ENCODE measurements at regions not wholly inside any gene's neighbourhood (a gene's known extent, or its start where the extent isn't known, plus 50 kb on each side); places are given as distances from the start of the nearest gene placed in this dataset.

DNA sequence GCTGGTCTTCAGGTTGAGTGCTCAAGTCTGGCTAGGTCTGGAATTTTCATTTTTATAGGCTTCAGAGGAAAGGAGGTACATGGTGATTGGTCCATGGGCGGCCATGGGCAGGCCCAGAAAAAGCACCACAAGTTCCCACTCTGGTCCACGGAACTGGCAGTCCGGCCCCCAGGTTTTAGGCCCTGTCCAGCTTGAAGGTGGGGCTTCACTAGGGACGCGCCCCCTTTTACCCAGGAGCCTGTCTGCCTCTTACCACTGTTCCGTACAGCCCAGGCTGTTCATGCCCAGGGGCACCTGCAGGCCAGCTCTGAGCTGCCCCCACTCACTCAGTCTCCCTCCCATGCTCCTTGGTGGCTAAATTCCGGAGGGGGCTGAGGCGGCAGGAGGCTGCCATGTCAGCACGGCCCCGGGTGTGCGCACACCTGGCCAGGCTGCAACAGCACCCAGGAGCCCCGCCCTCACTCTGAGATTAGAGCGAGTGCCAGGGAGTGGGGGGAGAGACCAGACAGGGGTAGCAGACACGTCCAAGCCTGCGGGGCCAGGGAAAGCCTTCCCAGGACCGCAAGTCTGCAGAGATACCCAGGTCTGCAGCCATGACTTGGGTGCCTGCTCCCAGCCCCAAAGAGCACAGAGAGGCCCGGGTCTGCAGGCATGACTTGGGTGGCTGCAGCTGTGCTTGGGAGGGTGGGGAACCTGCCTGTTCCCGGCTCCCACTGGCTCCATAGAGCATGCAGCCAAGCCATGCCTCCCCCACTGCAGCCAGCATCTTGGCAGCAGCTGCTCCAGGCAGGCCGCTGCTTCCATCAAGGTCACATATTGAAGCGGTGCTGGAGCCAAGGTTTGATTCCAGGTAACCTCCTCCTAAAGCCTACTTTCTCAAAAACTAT, 390.2 kb upstream of the SGCD start:
- DNase-seq (ENCODE audit: insufficient read length, low spot score) (no peak), FAIRE-seq (no peak)

DNA sequence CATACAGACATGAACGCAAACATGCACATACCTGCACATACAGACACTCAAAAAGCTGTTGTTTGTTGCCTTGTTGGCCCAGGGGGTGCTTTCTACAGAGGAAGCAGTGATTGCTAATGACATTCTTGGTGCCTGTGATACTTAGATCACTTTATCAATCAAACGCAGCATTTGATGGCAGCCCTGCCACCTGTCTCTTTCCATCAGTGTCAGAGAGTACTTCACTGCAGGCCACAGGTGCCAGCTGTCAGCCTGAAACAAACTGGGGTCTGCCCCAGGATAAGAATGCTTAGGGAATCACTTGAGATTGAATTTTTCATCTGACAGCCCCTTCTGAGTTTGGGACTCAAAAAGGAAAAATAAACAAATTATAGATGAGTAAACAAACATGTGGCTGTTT, 388.9 kb upstream of the SGCD start:
- FAIRE-seq (no peak), DNase-seq (ENCODE audit: insufficient read length, low spot score) (no peak)

DNA sequence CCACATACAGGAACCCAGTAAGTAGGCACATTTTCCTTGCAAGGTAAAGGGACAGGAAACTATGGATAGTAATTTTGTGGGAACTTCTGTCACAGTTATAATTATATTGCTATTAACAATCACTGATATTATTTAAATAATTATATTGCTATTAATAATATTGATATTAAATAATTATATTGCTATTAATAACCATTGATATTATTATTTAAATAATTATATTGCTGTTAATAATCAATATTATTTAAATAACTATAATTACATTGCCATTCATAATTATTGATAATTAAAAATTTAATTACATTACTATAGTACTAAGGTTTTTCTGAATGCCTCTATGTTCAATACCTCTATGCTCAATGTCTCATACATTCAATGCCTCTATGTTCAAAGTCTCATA, 385.6 kb upstream of the SGCD start:
- FAIRE-seq: no peak
- no peak for DNase-seq (ENCODE audit: insufficient read length, low spot score)

DNA sequence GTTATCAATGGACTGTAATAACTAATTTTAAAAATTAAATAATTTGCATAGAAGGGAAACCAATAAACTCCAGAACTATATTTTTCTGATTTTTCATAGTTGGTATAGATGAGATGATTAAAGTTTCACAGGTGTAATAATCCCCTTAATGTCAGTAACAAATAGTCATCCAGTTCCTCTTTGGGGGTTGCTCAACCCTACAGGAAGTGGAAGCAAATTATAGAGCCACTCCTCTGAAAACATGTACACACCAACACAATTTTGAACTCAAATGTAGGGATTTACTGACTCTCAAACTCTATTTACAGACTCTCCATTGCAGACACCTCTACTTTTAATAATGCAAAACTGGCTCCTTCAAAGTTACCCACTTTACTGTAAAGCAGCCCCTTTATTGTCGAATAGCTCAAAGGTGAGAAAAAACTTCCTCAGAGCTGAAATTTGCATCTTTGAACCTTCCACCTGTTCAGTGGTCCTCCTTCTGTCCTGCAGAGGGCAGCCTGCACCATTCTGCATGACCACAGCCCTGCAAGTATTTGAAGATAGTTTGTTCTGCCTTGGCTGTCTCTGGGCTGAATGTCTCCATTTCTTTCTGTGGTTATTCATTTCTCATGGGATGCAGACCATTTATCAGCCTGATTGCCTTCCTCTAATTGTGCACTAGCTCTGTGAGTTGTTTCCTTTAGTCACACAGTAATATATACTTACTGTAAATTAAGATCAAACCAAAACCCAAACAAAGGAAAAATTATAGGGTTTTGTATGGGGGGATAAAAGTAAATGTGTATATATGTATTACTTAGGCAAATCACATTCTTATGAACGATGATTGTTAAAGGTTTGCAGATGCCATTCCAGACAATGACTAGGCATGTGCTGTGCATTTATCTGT, 383.2 kb upstream of the SGCD start:
- DNase-seq (ENCODE audit: insufficient read length, low spot score) (no peak), FAIRE-seq (no peak)

DNA sequence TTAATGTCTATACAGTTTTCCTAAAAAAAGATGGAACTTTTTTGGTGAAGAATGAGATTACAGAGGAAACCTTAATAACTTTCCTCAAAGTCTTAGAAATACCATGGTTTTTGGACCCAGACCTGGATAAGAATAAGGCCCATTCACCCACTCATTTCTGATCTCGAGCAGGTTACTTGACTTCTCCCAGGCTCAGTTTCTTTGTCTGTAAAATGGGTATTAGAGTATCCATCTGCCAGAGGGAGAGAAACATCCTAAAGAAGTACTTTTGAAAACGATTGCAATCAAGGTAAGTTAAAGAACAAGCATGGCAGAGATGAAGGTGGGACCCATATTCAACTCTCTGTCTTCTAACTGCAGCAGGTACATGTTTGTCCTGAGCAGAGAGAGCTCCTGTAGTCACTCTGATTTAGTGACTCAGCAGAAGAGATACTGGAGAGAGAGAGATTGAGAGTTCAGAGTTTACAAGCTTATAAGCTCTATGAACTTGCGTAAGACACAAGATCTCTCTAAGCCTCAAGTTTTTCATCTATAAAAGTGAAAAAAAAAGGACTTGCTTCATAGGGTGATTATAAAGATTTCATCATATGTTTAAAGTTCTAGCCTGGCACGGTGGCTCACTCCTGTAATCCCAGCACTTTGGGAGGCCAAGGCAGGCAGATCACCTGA, 379.4 kb upstream of the SGCD start:
- no peak for DNase-seq (ENCODE audit: insufficient read length, low spot score)
- FAIRE-seq: no peak

DNA sequence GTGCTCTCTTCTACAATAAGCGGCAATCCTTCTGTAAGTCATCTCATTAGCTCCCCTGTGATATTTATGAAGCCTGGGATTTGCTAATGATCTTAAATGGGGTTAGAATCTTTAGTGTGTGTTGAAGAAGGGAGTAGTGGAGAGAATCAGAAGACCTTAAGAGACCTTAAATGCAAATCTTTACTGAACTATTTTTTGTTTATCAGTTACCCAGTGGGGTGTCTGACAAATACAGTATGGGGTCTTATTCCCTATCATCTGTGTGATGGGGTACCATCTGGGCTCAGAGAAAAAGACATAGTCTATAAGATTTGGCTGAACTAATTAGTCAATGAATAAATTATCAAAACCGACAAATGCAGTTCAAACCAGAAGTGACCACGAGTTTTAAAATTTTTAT, 378.4 kb upstream of the SGCD start:
- no peak for DNase-seq (ENCODE audit: insufficient read length, low spot score)
- FAIRE-seq: no peak

DNA sequence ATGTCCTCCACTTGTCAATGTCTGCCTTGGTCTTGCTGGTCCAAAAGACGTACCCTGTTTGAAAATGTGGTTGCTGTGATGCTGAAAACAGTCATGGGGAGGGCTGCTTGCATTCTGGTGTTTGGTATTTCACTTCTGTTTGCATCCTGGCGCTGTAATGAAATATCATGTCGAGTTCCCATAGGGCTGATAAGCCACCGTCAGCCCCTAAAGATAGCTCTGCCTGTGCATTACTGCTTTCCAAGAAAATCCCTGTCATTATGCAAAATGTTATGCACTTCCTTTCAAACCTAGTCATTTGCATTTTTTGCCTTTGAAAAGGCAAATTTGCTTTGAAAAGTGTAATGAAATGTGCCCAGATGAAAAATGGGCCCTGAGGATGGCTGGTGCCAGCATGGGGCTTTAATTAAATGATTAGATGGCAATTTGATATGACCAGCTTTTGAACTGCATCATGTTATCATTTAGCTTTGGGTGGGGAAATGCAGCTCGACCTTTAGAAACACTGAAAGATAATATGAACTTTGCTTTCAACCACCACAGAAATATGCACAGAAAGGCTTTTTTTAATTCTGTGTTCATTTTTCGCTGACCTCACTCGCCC, 374.4 kb upstream of the SGCD start:
- no peak for DNase-seq (ENCODE audit: insufficient read length, low spot score)
- no peak for FAIRE-seq

DNA sequence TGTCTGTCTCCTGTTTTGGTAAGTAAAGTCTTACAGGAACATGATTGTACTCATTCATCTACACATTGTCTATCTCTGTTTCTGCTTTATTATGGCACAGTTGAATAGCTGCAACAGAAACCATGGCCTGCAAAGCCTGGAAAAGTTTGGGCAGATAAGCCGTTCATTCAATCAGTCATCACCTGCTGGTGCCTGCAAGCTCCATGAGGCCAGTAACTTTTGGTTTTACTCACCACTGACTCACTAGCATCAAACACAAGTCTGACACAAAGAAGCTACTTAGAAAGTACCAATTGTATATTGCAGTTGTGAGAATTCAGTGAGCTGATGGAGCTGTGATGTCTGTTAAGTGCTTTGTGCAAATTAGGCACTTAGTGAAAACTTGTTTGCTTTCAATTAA, 373.6 kb upstream of the SGCD start:
- FAIRE-seq: no peak
- DNase-seq (ENCODE audit: insufficient read length, low spot score): no peak

DNA sequence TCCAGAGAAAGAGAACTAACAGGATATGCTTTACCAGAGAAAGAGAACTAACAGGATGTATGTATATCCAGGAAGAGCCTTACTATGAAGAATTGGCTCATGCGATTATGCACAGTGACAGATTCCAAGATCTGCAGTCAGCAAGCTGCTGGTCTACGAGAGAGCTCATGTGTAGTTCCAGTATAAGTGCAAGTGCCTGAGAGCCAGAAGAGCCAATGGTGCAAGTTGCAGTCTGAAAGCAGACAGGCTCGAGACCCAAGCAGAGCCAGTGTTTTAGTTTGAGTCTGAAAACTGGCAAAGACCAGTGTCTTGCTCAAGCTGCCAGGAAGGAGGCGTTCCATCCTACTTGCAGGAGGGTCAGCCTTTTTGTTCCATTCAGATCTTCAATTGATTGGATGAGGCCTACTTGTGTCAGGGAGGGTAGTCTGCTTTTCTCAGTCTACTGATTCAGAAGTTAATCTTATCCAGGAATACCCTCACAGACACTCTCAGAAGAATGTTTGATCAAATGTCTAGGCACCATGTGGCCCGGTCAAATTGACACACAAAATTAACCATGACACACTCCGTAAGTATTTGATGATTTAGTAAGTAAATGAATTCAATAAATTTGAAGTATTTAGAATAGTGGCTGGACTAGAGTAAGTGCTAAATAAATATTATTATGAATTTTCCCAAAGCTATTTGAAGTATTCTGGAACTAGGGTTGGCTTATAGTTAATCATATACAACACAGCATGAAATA, 372.1 kb upstream of the SGCD start:
- DNase-seq (ENCODE audit: insufficient read length, low spot score) (no peak), FAIRE-seq (no peak)

DNA sequence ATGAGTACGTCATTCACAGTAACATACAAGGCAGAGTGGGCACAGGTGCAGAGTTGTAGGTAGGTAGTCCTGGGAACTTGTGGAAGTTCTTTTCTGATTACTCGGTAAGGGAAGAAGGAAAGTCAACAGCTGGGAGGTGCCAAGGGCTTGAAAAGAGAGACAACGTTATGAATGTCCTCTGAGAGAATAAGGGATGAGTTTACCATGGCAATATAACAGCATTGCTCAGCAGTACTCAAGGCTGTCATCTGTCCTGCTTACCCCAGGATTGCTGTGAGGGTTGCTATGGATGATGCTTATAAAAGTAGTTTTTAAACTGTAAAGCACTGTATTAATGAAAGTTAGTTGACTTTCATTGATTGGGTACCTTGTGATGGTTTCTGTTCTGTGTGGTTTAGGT, 369.1 kb upstream of the SGCD start:
- no peak for FAIRE-seq
- no peak for DNase-seq (ENCODE audit: insufficient read length, low spot score)

DNA sequence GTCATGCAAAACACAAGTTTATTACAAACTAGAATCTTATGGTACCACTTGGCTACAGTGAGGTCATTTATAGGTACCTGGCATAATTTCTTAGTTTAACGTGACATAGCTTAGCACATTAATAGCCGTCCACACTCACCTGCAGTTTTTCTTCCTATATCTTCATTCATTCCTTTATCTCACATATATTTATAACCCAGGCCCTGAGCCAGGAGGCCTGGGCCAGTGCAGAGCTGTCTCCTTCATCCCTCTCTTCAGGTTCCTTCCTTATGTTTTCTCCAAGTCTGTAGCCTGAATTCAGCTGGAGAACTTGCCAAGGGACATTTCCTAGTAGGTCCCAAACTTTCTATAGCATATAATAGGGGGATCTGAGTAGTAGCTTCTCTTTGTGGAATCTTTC, 367.9 kb upstream of the SGCD start:
- DNase-seq (ENCODE audit: insufficient read length, low spot score) (no peak), FAIRE-seq (no peak)

DNA sequence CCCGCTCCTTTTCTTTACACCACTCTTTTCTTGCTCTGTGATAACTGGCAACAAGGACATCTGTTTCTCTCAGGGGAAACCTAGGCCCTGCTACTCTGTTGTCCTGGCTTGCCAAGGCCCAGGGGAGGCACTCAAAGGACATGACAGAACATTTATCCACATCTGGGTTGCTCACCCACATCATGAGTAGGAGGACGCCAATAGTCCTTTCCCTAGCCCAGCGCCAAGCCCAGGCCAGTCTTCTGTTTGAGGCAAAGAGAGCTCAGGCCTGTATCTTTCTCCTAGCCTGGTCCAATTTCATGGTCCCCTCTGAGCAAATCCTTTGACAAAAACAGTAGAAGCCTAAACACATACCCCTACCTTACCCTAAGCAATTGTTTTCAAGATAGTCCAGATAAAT, 366.8 kb upstream of the SGCD start:
- FAIRE-seq: no peak
- DNase-seq (ENCODE audit: insufficient read length, low spot score): no peak

DNA sequence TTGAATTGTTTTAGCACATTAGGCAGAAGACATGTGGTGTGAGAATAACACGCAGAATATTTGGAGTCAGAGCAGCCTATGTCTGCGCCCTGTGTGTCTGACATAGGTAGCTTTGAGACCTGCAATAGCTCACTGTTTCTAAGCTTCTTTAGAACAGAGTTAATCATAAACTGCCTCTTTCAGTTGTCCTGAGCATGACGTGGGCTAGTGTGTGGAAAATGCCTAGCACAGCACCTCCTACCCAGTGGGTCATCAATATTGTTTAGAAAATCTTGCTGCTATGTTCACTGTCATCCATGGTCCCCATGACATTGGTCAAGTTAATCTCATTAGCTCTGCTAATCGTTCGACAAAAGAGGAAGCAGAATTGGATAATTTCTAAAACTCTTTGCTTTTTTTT, 357.4 kb upstream of the SGCD start:
- DNase-seq (ENCODE audit: insufficient read length, low spot score): no peak
- no peak for FAIRE-seq

DNA sequence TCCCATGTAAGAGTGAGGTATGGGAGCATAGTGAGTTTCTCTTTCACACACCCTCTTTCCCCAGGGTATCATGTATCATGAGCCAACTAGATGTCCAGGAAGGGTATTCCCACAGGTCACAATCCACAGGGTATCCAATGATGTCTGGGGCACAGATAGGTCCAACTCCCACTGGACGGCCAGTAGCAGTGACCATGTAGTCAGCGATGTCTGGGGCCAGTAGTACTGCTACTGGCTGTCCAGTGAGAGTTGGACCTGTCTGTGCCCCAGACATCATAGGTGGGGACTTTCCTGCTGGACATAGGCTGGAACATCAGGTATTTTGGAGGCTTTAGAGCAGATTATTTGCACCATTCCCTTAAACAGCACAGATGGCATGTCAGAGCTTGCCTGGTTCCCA, 352.6 kb upstream of the SGCD start:
- DNase-seq (ENCODE audit: insufficient read length, low spot score) (no peak), FAIRE-seq (no peak)

DNA sequence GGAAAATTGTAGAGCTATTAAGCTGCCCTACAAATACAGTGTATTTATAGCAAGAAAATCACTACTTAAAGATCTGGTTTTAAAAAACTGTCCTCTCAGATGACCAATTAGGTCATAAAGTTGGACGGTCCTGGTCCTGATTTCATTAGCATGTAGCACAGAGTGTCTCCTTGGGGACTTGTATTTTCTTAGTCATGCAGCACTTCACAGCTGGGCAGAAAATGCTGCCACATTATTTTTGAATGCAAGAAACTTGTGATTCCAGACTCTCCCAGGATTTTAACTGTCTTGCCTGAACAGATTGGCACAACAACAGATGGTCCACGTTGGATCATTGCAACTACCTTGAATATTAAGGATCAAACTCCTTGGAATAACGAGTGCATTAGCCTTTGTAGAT, 348.1 kb upstream of the SGCD start:
- no peak for FAIRE-seq
- no peak for DNase-seq (ENCODE audit: insufficient read length, low spot score)

DNA sequence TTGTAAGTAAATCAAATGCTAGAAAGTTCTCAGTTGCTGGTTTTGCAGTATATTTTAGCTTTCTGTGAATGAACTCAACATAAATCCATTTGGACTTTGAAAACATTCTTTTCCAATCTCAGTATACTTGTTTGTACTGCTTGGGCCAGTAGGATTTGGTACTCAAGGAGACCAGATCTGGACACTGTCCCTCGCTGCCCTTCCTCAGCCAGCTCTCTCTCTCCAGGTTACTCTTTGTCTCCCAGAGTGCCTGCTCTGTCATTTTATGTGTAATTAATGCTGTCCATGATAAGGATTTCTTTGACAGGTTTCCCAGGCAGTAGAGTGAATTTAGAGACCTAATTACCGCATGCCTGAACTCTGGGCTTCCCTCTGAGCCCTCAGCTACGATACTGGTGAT, 344.6 kb upstream of the SGCD start:
- FAIRE-seq (no peak), DNase-seq (ENCODE audit: insufficient read length, low spot score) (no peak)

DNA sequence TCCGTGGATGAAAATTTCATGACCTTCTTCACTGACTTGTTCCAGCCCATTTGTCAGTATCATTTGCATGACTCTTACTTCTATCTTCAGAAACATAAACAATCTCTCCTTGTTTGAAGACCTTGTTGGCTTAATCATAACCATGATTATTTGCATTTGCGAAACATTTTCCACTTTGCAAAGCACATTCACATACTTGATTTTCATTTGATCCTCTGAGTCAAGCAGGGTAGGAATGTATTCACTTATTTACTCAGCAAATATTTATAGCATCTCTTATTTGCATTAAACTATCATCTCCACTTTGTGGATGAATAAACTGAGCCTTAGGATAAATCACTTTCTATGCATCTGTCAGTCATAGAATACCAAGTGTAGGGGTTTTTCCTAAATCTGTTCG, 343.0 kb upstream of the SGCD start:
- DNase-seq (ENCODE audit: insufficient read length, low spot score) (no peak), FAIRE-seq (peak; percentile 20)

DNA sequence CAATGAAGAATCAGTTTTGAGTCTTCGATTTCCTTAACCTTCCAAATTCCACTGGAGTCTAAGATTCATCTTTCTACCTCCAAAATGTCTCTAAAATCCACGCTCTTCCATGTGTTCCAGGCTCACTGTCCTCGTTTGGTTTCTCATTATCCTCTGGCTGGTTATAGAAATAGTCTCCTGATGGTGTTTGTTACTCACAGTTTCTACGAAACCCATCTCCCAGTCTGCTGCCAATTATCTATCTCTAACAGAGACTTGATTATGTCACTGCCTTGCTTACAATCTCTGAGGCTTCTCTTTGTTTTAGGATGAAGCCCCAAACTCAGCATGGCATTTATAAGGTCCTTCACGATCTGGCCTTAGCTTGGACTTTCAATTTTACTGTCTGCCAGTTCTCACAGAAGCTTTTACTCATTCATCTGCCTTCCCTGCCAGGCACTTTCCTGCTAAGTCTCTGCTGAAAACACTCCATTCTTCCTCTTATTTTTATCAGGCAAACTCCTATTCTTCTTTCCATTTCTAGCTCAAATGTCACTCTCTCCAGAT, 339.6 kb upstream of the SGCD start:
- FAIRE-seq: no peak
- no peak for DNase-seq (ENCODE audit: insufficient read length, low spot score)

DNA sequence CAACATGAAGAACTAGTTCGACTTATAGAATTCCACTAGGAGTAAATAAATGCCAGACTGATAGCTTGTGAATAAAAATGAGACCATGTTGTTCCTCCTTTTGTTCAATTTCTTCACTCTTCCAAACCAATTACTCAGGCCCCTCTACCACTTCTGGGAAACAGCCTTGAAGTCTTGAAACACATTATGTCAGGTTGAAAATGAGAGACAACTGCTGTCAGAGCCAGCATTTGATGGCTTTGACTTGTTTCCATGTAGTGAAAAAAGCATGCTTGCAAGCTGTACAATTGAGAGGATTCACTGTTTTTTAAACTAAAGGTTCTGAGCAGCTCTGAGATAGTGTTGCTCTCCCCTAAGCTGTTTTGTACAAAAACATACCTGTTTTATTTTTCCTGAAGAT, 337.1 kb upstream of the SGCD start:
- no peak for DNase-seq (ENCODE audit: insufficient read length, low spot score)
- FAIRE-seq: no peak

DNA sequence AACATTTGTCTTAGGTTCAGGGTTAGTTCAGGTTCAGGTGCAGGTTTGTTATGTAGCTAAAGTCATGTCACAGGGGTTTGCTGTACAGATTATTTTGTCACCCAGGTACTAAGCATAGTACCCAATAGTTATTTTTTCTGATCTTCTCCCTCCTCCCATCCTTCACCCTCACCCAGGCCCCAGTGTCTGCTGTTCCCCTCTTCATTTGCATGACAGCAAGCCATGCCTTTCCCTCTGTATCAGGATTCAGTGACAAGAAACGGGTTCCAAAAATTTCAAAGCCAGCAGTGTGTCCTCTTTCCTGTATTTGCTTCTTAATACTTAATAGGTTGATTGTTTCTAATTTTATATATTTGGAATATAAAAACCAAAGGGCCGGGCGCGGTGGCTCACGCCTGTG, 330.8 kb upstream of the SGCD start:
- FAIRE-seq: no peak

More for the DNA sequence above, 330.8 kb upstream of the SGCD start:
- no peak for DNase-seq (ENCODE audit: insufficient read length, low spot score)

Measured in HTR-8/SVneo (cell line).